Stimulated activated CD4-positive, alpha-beta T cell treated with anti-CD3 and anti-CD28 coated beads, Interleukin-1b, Interleukin-23, amount 100 ng/mL, for 4 hours (primary cell): ENCODE measurements at regions not wholly inside any gene's neighbourhood (a gene's known extent, or its start where the extent isn't known, plus 50 kb on each side); places are given as distances from the start of the nearest gene placed in this dataset.

Source experiments
- DNase-seq, 2 donors: peaks; one replicate each; pipeline ENCODE4 v3.0.0-alpha.2; 2020; ENCODE audit warnings: low read depth in 2 of 2

DNA sequence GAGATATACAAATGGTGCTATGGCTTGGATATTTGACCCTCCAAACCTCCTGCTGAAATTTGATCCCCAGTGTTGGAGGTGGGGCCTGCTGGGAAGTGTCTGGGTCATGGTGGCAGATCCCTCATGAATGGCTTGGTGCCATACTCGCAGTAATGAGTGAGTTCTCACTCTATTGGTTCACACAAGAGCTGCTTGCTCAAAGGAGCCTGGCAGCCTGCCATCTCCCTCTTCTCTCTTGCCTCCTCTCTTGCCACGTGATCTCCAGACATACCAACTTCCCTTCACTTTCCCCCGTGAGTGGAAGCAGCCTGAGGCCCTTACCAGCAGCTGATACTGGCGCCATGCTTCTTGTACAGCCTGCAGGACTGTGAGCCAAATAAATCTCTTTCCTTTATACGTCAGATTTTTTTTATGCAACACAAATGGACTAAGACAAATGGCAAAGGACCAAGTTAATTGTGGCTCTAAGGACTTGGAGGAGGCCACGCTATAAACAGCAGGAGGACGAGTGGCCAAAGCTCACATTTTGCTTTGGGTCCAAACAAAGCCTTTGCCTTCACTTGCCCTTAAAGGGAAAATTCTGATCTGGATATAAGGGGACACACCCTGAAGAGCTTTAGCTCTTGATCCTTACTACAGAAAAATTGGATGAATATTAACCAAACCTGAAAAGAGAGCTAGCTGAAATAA, 214.7 kb downstream of the SS18 start:
- DNase-seq: no peak

DNA sequence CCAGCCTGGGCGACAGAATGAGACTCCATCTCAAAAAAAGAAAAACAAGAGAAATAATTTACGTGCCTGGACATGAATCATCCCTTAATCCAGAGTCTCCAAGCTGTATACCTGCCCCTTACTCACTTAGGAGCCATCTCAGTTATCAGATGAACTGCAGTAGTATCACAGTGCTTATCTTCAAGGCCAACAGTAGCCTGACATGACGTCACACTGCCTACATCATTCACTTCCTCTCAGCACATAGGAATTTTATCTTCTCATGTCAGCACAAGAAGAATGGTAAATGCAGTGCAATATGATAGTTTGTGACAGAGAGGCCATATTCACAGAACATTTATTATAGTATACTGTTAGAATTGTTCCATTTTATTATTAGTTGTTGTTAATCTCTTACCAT, 216.6 kb downstream of the SS18 start:
- DNase-seq: no peak

DNA sequence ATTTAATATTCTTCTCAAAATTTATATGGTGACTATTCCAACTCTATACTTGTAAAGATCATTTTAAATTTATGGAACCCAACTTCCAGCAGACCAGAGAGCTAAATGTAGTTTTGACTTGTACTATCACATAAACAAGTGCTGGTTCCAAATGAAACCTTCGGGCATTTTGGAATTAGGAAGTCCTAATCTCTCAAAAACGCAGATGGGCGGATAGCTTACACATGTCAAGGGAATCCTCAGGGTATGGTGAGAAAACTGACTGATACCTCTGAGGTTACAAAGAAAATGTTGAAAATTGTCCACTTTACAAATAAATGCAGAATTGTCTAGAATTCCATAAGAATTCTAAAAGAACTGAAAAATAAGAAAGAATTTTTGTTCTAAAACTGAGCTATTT, 224.1 kb downstream of the SS18 start:
- no peak for DNase-seq

DNA sequence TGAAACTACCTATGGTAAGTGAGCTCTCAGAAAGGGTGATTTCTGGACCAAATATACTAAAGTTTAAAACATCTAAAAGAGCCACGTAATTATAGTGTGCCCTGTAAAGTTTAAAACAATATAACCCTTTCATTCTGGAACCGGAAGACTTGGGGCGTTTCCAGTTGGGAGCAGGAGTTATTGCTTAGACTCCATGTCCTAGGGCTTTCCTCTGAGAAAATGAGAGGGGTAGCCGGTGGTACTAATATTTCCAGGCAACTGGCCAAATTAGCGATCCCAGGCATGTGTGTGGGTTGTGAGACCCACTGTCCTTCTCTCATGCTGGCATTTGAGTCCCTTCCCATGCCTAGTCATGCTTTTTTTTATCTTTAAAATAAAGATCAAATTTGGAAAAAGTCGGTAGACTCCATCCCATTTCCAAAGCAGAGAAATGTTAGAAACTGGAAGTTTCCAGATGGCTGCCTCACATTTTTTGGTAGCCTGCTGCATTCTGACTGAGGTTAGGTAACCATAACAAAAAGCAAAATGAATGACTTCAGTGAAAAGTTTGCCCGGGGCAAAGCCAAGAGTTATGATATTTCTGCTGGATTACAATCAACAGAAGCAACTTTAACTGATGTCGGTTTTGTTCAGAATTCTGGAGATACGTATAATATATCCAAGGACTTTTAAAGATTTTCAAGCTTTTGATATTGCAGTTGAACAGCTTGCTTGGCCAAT, 227.4 kb downstream of the SS18 start:
- no peak for DNase-seq

DNA sequence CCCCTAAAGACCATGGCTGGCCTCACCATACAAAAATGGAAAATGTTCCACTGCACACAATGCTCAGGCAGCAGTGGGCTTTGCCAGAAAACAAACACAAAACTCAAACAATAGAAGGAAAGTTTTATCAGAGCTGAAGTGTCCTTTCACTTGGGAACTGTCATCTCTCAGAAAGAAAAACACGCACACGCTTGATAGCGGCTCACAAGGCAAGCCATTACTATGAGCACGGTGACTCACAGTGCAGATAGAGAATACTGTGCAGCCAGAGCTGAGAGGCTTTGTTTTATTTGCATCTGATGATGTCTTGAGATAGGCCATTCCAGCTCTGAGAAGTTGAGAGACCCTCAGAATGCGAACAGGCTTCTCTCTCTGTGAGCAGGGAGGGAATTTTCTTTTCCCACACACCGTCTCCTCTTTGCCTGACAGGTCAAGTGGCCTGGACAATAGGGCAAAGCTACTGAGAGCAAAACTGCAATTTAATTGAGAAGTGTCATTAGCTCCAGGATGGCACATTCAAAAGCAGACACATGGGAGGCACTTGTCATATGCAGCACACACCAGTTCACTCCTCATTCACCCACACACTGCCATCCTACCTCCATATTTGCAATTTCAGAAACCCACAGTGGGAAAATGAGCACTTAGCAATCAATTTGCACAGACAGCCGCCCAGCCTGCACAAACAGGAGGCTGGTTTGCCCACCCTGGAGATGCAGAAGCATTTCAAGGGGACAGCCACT, 236.6 kb downstream of the SS18 start:
- no peak for DNase-seq

DNA sequence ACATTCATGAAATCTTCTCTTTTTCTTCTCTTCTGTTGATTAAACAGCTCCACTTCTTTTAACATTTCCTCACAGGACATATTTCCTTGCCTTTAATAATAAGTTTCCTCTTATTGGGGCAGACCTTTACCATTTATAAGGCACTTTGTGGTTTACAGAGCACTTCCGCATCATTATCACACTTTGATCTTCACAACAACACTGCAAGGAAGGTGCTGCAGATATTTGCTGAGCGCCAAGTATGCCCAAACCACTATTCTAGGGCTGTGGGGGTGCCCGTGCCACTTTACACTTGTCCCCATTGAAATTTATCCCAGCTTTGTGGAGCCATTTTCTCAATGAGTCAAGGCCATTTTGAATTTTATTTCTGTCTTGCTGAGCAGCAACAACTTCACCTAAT, 246.6 kb downstream of the SS18 start:
- DNase-seq: no peak

DNA sequence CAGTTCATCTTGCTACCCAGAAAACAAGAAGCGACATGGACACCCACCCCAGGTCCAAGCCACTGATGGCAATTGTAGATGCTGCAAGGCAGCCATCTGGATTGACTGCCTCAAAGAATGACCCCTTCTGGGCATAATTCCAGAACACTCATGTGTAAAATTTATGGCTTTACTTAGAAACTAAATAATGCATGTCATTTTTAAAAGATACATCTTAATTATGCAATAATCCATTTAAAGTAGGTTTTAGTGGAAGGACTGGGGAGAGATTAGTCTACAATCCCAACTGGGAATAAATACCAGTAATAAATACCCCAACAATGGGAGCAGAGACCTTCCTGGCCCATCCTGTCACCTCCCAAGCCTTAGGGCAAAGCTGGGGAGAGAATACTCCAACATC, 247.7 kb downstream of the SS18 start:
- DNase-seq: no peak

DNA sequence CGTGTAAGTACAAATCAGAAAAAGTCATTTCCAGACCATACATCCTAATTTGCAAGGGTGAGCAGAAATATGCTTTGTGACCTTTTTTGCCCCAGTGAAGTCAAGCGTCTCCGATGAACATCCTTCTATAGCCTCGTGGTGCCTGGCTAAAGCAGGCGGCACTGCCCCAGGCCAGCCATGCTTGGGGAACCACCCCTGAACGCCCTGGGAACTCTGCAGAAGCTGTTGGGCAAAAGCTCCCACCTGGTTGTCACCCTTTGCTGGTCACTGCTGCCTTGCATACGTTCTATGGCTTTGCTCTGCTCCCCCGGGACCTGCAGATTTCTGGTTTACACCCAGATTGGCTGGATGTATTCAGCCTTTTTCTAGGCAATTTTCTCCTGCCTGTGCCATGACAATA, 256.4 kb downstream of the SS18 start:
- DNase-seq: no peak

DNA sequence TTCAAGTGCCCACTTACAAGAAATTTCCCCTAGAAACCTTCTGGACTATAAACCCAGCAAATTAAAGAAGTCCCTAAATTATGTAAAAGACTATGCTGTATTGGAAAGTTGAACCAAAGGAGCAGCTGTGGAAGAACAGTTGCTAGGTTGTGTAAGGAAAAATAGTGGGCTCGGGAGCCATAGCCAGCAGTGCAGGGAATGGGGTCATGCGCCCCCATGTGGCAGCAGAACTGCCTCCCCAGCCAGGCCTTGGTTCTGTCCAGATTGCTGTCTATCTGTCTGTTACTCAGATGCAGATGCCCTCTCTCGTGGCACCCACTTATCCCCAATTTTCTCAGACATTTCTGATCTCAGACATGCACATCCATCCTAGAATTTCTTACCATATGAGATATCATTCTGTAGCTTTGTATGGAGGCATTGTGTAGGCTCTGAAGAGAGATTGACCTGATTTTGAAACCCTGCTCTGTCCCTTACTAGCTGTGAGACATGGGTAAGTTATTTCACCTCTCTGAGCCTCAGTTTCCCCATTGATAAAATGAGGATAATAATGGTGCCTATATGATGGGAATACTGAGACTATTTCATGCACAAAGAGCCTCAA, 258.3 kb downstream of the SS18 start:
- DNase-seq: no peak

DNA sequence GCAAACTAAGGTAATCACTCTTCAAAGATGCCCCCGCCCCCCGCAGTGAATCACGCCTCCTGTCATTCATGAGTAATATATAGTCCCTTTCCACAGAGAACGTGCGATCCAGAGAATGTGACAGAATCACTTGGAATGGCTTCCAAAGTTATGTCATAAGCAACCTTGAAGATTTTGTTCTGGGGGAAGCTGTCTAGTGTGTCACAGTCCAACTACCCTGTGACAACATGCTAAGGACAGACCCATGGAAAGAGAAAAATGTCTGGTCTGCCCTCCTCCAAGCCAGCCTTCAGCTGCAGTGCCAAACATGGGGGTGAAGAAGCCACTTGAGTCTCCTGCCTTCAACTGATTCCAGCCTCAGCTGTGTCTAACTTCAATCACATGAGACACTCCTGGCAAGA, 259.1 kb downstream of the SS18 start:
- no peak for DNase-seq

DNA sequence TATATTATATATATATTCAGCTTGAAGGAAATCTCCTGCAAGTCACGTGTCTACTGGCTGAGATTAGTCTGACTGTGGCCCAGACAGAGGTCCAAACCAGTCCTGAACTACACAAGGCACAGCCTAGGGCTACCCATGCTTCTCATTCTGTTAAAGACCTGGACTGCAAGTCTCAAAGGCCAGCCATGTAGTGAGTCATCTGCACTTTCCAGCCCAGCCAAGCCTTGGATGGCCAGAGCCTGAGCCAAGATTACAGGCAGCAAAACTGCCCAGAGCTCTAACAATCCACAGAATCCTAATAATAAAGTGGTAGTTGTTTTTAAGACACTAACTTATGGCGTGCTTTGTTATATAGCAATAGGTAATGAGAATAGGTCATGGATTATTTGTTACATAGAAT, 259.6 kb downstream of the SS18 start:
- DNase-seq: no peak

DNA sequence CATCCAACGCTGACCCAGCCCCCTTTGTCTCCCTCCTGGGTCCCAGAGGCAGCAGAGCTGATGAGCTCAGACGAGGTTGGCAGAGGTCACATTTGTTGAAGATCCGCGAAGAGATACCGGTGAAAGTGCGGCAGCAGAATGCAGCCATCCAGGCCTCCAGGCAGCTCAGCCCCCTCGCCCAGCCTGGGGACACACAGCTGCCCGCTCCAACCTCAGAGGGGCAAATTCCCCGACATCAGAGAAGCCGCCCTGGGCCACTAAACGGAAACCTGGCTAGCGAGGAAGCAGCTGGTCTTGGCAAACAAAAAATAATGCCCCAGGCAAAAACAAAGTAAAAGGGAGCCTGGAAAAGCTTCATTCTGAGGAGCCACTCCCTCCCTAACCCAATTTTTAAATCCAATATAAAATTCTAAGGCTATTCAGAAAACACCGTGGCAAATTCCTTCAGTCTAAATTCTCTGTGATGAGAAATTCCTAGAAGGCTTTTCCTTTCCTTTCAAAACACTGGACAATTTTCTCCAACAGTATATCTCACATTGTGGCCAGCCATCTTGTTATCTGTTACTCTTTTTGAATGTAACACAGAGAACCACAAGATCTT, 262.4 kb downstream of the SS18 start:
- no peak for DNase-seq

DNA sequence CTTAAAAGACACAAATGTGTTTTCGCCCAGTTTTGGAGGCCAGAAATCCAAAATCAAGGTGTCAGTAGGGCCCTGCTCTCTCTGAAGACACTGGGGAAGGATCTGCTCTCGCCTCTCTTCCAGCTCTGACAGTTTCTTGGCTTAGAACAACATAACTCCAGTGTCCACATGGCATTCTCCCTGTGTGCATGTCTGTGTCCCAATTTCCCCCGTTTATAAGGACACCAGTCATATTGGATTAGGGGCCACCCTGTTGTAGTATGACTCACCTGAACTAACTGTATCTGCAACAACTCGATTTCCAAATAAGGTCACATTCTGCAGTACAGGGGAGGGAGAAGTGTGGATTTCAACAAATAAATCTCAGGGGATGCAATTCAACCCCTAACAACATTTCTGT, 263.2 kb downstream of the SS18 start:
- DNase-seq: no peak

DNA sequence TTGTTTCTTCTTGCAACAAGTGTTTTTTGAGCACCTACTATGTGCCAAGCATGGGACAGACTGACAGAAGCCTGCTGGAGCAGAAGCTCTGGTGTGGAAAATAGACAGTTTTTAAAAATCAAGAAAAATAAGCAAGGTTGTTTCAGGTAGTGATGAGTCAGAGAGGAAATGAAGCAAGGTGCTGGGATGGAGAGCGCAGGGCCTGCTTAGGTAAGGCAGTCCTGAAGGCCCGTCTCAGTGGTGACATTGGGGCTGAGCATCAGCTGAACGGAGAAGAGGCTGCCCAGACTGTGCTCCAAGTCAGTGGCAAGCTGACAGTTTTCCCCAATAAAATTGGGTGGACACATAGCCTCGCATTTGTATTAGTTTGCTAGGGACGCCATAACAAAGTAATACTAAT, 263.6 kb downstream of the SS18 start:
- no peak for DNase-seq

DNA sequence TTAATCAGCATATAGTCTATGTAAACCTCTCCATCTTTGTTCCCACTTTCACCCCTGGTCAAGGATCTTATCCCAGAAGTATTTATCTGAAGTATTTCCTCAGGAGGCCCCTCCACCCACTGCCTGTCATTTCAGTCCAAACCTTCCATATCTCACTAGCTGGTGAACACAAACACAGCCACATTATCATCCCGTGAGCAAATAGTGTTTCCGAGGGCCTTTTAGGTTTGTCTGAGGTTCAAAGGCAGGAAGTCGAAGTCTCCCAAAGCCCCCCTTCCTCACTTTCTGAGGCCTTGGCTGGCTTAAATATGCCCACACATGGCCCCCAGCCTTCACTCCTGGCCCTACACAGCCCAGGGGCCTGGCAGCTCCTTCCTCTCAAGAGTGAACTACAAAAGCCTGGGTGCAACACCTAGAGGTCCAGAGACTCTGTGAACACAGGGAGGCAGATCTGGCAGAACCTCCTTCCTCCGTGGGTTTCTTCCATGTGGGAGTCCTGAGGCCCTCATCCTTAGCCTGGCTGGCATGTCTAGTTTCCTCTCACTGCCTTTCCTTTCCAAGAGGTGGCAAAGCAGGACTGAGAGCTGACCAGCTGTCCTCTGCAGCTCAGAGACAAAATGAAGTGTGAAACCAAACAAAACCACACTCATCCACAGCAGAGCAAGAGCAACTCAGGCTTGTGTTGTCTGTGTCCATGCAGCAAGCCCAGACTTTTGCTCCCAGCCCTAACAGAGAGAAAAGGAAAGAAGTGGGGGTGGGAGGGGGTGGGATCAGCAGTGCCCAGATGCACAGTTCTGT, 264.2 kb downstream of the SS18 start:
- no peak for DNase-seq

DNA sequence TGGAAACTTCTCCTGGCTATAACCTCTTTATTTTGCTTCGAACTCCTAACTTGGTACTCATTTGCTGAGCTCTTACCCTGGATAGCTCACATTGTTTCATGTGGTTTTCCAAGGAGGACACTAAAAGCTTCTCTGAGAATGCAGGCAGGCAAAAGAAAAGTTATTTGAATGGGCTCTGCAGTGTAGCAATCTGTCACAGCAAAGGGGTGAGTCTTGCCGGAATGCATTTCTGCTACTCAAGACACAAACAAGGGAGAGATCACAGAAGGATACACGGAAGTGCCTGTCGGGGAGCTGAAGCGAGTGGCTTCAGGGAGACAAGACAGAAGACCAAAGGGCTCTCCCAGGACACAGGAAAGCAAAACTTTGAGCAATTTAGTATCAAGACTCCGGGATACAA, 265.4 kb downstream of the SS18 start:
- DNase-seq: no peak

DNA sequence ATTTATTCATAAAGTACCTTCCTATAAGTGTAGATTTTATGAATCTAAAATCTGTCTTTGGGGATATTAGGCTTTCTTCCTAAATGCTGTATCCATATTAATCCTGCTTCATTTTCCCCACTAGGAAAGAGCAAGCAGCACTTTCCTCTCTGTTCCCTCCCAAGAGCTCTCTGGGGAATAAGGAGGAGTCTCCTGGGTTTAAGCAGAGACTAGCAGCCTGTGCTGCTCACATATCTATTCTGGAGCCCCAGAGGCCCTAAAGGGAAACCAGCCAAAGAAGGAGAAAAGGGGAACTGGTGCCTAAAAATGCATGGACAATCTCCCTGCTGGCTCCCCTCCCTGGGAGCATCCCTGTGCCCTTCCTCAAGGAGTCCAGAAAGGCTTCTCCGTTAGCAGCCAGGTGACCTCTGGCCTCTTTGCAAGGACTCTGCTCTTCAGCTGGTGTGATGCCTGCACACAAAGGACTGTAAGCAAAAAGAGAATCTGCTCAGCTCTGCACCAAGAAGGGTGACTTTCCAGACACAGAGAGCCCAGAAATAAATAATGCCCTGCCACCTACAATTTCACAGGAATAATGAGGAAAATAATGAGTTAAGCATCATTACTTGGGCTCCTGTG, 270.6 kb downstream of the SS18 start:
- DNase-seq: no peak

DNA sequence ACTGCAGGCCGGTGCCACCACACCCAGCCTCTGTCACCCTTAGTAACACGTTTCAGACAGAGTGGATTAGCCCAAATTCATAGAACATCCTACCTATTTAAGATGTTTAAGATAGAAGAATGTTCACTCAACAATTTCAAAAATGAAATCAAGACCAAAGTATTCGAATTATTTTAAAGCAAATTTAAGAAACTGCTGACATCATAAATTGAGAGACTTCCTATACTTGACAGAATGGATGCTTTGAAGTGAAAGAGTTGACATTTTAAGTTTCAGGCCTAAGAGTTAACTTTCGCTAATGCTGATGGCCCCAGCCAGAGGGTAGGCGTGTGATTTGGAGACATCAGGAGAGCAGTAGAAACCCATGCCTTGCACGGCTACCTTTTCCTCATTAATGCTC, 271.9 kb downstream of the SS18 start:
- no peak for DNase-seq

DNA sequence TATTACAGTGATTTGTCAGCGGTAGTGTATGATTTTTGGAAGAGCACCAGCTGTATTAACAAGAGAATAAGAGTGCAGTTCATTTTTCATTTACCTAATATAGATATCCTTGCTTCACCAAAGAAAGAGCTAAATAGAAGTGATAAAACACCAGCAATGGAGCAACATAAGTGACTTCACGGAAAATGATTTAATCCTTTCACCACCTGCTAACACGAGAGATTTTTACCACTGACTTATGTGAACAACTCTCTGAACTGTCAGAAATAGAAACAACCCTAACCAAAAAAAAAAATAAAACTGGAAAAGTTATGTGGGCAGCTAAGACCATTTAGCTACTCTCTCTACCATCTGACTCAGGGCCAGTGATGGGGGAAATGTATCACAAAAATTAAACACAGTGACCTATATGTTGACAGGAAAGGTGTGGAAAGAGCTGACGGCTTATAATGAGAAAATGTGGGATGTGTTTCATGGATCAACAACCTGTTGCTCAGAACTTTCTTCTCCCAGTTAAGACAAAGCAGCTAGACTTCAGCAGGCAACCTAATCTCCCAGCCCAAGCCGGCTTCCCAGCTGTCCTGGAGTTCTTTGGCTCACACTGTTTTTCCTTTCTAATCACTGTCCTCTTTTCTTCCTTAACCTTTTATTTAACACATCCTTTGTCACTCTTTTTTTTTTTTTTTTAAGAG, 272.7 kb downstream of the SS18 start:
- no peak for DNase-seq

DNA sequence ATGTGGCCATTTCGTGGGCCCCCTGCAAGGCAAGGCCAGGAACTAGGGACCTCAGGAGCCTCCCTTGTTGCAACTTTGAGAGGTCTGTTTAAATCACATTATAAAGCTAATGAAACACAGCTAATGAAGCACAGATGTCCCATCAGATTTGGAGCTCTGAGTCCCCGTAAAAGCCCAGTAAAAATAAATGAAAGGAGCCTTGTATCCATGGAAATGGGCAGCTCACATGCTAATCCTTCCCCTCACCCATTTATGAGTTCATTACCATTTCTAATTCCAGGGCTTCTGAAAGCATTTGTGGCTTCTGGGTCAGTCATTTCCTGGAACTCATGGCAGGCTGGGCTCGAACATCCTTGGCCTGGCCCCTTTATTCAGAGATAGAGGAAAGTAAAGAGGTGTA, 274.8 kb downstream of the SS18 start:
- no peak for DNase-seq
